HG02981 (cell line): ENCODE measurements at regions not wholly inside any gene's neighbourhood (a gene's known extent, or its start where the extent isn't known, plus 50 kb on each side); places are given as distances from the start of the nearest gene placed in this dataset.
"Not testable (repeated sequence)": the region's sequence is repeated elsewhere in the genome, so short reads cannot be mapped to it uniquely, and the experiment has no call there.

Source experiments
- ATAC-seq: cut with Tn5 transposase; IDR thresholded peaks from one replicate; pipeline ENCODE4 v1.9.1; 2021; ENCODE audit warnings: mild to moderate bottlenecking, moderate library complexity; ENCODE audit not compliant: unreplicated experiment

DNA sequence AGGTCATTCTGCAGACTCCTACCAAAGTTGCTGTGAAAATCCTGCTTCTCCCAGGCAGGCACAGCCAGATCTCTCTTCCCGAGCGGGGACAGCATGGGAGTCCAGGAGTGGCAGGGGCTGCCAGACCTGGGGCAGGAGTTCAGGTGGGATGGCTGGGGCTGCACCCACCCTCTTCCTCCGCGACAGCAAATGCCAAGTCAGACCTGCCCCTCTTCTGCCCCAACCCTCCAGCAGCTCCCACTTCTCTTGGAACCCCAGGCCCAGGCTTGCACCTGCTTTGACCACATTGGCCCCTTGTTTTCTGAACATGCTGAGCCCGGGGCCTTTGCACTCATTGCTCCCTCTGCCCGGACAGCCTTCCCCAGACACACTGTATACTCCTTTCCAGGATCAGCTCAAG lies 288.2 kb upstream of the HS6ST1 start:
- no peak for ATAC-seq

DNA sequence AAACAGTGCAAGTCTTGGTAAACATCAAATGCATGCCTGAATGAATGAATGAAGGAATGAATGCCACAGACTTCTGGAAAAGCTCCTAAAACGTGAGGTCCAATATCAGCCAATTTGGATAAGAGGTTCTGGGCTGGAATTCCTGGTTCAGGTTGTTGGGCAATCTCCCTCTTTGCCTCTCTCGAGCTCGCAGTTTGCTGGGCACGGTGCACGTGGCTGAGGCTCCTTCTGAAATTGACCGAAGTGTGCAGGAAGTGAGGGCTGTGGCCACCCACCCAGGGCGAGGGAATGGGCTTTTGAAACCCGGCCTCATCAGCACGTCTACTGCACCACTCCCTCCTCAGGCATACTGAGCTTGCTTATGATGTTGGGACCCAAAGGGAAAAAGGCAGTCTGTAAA lies 288.8 kb upstream of the HS6ST1 start:
- no peak for ATAC-seq

GRCh38 chr2:128607911-128608506 lies 289.3 kb upstream of the HS6ST1 start:
- ATAC-seq = no peak

GRCh38 chr2:128608921-128609880 lies 290.5 kb upstream of the HS6ST1 start:
- no peak for ATAC-seq

DNA sequence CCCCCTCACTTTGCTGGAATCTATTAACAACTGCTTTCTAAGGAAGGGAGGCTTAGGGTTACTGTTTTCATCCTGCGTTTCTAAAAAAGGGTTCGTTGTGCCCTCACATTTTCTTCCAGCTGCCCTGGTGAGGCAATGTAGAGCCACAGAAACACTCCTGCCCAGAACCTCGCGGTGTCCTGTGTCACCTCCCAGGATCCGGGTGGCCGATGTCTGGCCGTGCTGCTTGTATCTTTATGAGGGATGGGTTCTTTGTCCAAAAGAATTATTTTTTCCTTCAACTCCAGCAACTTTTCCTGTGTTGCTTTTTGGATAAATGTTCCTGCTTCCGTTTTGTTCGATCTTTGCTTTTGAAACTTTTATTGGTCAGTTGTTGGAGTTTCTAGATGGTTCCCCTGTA lies 291.8 kb upstream of the HS6ST1 start:
- no peak for ATAC-seq

GRCh38 chr2:128611421-128612320 lies 293.0 kb upstream of the HS6ST1 start:
- no peak for ATAC-seq

- no peak for ATAC-seq
Observed at GRCh38 chr2:128612628-128613027, 294.0 kb upstream of the HS6ST1 start.

DNA sequence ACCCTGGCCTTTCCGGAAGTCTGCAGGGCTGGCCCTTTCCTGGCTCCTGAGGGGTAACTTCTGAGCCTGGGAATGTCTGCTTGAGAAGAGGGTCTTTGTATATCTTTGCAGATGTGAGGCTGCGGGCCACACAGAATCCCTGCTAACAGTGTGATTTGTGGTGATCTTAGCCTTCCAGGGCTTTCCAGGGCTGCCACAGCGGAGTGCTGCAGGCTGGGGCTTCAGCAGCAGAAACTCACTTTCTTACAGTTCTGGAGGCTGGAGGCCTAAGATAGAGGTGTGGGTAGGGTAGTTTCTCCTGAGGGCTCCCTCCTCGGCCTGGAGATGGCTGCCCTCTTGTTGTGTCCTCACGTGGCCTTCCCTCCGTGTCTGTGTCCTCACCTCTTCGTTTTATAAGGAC lies 294.7 kb upstream of the HS6ST1 start:
- no peak for ATAC-seq

DNA sequence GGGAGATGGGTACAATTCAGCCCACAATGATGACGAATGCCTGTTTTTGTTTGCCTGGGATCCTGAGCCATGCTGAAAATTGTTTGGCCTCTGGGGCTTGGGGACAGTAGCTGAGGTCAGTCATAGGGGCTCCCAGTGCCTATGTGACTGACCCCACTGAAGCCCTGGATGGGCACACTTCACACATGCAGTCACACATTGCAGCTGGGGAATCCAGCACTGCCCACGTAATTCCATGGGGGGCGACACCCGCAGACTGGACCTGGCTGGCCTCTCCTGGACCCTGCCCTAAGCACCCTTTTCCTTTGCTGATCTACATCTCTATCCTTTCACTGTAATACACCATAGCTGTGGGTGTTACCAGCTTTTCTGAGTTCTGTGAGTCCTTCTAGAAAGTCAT lies 295.2 kb upstream of the HS6ST1 start:
- ATAC-seq = no peak

GRCh38 chr2:128614907-128615306 lies 296.2 kb upstream of the HS6ST1 start:
- ATAC-seq = not testable (repeated sequence)

DNA sequence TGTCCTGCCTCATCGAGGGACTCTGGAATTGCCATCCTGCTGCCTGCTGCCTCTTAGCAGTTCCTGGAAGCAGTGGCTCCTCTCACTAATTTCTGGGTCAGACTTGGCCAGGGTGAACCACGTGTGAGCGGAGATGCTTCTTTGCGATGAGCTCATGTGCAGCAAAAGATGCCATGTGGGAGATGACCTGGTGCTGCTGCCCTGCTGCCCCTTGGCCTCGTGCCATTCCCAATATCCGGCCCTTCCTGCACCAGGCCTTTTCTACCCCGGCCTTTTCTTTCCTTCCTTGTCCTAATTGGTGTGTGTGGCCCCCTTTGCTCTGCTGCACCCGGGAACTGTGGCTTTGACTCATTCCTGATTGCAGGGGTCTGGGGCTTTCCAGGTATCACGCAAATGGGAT lies 296.9 kb upstream of the HS6ST1 start:
- ATAC-seq = no peak

GRCh38 chr2:128617029-128617590 lies 298.4 kb upstream of the HS6ST1 start:
- no peak for ATAC-seq

- ATAC-seq = no peak
Observed at GRCh38 chr2:128617661-128618060, 299.0 kb upstream of the HS6ST1 start.

DNA sequence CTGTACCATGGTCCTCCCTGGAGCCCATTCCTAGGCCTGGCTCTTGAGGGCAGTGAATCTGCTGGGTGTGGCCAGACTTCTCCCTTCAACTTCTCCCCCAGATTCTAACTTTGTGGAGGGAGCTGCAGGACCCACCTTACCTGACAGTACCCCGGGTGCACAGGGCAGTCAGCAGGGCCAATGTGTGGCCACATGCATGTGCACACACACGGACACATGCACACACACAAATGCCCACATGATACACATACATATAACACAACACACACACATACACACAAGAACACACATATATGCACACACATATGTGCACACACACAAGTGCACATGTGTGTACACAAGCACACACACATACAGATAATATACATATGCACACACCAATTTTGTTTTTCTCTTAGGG lies 300.0 kb upstream of the HS6ST1 start:
- no peak for ATAC-seq

DNA sequence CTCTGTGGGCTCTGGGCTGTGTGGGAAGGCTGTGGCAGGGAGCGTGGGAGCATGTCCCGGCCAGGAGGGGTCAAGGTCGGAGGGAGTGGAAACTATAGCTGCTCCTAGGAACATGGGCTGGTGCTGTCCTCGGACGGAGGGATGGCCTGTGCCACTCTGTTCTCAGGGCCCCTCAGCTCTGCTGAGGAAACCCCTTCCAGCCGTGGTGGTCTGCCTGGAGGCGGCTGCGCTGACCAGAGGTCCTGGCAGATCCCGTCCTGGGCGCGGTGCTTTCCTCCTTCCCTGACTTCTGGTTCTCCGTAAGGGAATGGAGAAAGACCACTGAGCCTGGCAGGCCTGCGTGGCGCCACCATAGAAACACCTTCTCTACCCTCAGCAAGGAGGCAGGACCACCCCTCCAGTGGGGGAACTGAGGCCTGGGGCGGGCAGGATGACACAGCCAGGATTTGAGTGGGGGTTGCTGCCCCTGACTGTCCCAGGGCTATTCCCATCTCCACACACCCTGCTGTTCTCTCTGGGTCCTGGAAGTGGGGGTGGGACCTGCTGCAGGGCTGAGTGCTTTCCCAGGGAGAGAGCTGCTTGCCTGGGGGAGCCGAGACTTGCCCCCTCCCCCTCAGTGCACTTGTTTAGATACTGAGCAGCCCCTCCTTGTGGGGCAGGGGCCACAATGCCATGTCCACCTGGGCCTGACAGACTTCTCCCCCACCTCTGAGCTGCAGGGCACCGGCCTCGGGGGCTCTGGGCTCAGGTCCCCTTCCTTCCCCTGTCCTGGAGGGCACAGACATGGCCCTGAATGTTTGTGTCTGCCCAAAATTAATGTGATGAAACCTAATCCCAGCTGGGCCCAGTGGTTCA lies 301.0 kb upstream of the HS6ST1 start:
- ATAC-seq = no peak

- ATAC-seq = no peak
Observed at GRCh38 chr2:128621074-128621473, 302.4 kb upstream of the HS6ST1 start.

GRCh38 chr2:128622371-128622770 lies 303.7 kb upstream of the HS6ST1 start:
- ATAC-seq = no peak

- no peak for ATAC-seq
Observed at GRCh38 chr2:128622955-128623620, 304.4 kb upstream of the HS6ST1 start.
